DMS53 (cell line): ENCODE measurements at regions not wholly inside any gene's neighbourhood (a gene's known extent, or its start where the extent isn't known, plus 50 kb on each side); places are given as distances from the start of the nearest gene placed in this dataset.

Source experiments
- DNase-seq: peaks from one replicate; lab custom pipeline; 2025; lab: John Stamatoyannopoulos, UW

DNA sequence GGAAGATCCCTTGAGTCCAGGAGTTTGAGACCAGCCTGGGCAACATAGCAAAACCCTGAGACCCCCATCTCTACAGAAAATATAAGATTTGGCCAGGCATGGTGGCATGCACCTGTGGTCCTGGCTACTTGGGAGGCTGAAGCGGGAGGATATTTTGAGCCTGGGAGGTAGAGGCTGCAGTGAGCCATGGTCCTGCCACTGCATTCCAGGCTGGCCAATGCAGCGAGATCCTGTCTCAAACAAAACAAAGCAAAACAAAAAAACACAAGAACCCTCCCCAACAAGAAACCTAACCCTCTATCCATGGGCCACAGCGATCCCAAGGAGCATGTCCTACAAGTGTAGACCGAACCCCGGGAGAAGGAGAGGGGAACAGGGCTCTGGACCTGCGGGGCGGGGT is 133.3 kb downstream of the MGAT5B start:
- no peak for DNase-seq

DNA sequence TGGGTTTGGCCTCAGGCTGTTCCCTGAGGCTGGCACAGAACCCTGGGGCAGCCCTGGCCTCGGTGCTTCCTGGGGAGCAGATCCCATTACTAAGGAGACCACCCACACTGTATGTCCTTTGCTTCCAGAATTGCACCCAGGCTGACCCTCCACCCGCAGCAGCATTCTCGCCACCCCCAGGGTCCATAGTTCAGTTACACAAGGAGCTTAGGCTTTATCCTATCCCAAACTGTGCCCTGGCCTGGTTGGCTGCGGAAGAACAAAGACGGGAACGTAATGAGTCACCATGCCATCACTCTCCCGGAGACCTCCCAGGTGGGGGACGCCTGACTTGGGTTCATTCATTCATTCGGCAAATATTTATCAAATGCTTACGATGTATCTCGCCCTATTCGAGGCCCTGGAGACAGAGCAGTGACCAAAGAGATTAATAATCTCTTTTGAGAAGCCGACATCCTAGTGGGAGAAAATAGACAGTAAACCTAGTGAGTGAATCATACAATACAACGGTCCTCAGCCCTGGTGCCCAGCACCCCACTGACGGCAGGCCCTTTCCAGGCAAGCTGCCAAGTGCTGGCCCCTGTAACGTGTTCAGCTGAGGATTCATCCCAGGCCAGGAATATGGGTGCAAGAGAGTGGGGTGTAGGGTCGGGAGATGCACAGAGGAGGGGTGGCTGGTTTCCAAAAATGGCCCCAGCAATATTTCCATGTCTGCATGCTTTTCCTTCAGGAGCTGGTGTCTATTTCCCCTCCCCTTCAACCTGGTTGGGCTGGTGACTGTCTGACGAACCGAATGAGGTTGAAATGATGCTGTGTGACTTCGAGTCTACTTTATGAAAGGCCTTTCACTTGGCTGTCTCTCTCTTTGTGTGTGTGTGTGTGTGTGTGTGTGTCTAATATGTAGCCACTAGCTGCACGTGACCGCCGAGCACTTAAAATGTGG is 134.2 kb downstream of the MGAT5B start:
- peak; percentile 58 for DNase-seq

DNA sequence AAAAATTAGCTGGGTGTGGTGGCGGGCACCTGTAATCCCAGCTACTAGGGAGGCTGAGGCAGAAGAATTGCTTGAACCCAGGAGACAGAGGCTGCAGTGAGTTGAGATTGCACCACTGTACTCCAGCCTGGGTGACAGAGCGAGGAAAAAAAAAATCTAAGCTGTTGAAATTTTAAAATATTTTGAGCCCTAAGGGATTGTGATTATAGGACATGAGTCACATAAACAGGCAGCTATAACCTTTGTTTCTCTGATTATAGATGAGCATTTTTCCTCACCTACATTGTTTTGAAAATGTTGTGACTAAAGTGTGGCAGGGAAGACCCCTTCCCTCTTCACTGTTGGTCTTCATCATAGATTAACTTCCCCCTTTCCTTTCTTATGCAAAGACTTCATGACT is 135.5 kb downstream of the MGAT5B start:
- DNase-seq: no peak

DNA sequence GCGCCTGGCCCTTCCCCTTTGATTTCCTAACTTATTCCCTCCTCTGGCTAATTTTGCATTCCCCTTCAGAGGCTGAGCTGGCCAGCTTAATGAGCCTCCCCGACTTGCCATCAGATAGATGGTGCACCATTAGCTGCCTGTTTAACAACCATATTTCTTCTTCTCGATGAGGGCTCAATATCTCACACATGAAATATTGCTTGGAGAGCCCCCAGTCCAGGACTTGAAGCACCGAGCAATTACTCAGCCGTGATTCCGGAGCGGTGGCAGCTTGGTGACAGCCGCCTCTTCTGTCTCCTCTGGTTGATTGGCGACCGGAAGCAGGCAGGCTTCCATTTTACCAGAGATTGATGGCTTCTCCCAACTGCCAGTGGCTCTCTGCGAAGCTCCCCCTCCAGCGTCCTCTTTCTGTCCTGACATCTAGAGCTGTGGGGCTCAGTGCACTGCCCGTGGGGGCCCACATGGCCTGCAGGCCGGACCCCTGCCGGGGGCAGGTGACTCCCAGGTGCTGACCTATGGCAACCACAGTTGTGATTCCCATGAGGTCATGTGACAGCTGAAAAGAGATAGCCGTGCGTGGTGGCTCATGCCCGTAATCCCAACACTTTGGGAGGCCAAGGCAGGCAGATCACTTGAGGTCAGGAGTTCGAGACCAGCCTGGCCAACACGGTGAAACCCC is 133.7 kb upstream of the SEC14L1 start:
- DNase-seq: no peak

DNA sequence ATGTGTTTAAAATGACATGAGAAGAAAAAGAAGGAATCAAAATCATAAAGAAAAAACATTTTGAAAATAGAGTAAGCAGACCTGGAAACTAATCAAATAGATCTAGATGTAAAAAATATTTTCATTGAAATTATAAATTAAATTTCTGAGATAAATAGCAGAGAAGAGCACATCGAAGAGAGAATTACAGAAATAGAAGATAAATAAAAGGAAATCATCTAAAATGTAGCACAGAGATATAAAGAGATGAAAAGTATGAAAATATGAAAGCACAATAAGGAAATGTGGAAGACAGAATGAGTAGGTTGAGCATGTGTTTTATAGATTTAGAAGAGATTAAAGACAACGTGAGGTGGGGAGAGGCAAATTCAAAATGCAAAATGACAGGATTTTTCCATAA is 130.9 kb upstream of the SEC14L1 start:
- no peak for DNase-seq

DNA sequence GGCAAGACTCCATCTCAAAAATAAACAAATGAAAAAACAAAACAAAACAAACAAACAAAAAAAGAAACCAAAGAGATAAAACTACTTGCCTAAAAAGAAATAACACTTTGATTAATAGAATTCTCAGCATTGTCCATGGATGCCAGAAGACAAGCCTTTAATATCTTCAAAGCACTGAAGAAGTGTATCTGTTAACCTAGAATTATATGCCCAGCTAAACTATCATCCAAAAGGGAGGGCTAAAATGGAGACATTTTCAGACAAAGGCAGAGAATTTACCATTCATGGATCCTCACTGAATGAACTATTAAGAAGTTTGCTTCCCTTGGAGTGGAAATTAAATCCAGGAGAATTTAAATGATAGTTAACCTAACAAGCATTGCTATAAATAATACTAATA is 130.1 kb upstream of the SEC14L1 start:
- no peak for DNase-seq

DNA sequence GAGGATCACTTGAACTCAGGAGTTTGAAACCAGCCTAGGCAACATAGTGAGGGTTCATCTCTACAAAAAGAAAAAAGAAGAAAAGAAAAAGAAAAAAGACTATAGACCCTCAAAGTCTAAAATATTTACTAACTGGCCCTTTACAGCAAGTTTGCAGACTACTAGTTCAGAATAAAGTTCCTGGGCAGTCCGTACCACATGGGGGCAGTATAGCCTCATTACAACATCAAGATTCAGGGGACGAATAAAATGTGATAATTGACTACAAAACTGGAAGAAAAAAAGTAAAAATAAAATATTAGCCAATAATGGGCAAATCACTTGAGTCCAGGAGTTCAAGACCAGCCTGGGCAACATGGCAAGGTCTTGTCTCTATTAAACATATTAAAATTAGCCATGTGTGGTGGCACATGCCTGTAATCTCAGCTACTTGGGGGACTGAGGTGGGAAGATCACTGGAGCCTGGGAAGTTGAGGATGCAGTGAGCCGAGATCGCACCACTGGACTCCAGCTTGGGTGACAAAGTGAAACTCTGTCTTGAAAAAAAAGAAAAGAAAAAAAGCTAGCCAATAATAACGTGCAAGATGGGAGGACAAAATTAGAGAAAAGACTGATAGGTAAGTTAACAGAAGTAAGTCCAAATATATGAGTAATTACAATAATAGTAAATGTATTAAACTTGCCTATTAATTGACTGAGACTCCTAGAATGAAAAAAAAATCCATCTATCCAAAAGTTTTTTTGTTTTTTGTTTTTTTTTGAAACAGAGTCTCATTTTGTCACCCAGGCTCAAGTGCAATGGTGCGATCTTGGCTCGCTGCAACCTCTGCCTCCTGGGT is 129.4 kb upstream of the SEC14L1 start:
- peak; percentile 50 for DNase-seq

DNA sequence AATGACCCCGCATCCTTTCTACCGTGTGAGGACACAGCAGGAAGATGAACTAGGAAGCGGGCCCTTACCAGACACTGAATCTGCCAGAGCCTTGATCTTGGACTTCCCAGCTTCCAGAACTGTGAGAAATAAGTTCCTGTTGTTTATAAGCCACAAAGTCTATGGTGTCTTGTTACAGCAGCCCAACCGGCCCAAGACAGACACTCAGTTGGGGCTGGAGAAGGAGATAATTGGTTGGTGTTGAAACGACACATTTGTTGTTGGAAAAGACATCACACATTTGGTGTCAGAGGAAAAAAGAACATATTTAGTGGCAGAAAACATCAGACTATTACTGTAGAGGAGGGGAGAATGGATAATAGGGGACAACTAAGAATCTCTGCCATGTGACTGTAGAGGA is 122.3 kb upstream of the SEC14L1 start:
- DNase-seq: no peak

DNA sequence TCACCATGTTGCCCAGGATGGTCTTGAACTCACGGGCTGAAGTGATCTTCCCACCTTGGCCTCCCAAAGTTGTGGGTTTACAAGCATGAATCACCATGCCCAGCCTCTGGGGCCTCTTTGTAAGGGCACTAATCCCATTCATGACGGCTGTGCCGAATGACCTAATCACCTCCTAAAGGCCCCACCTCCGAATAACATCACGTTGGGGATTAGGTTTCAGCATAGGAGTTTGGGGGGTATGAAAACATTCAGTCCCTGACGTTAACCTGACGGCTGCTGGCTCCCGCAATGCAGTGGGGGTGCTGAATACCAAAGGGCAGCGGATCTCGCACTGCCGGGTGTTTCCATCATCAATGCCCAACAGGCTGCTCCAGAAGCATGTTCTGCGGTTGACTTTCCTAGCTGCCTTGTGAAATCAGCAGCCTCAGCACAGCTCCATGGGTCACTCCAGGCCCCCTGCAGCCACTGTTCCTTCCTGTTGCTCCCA is 120.8 kb upstream of the SEC14L1 start:
- DNase-seq: no peak

DNA sequence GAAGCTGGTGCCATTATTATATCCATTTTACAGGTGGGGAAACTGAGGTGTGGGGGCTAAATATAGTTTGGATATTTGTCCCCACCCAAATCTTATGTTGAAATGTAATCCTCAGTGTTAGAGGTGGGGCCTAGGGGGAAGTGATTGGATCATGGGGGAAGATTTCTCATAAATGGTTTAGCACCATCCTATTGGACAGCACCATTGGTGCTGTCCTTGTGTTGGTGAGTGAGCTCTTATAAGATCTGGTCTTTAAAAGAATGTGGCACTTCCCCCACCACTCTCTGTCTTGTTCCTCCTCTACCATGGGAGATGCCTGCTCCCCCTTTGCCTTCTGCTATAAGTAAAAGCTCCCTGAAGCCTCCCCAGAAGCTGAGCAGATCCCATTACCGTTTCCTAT is 119.8 kb upstream of the SEC14L1 start:
- DNase-seq: no peak

DNA sequence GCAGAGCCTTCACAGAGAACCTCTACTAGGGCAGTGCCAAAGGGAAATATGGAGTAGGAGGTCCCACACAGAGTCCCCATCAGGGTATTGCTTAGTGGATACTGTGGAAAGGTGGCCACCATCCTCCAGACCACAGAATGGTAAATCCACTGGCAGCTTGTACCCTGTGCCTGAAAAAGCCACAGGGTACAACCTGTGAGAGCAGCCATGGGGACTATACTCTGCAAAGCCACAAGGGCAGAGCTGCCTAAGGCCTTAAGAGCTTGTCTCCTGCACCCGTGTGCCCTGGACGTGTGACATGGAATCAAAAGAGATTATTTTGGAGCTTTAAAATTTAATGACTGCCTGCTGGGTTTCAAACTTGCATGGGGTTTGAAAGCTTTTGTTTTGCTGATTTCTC is 118.0 kb upstream of the SEC14L1 start:
- no peak for DNase-seq

DNA sequence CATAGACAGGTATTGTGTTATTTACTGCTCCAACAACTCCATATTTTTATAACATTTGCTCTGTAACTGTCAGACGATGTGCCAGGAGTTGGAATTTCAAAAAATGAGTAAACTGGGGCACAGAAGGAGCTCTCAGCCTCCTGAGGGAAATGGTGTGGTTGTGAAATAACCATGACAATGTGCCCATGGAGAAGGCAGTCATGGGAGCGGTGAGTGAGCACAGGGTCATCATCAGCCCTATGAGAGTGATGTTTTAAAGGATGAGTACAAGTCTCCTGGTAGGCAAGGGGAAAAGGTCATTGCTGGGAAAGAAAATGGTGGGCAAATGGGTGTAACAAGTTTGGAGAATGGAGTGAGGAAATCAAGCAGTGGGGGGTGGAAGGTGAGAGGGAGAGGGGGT is 115.0 kb upstream of the SEC14L1 start:
- DNase-seq: no peak

DNA sequence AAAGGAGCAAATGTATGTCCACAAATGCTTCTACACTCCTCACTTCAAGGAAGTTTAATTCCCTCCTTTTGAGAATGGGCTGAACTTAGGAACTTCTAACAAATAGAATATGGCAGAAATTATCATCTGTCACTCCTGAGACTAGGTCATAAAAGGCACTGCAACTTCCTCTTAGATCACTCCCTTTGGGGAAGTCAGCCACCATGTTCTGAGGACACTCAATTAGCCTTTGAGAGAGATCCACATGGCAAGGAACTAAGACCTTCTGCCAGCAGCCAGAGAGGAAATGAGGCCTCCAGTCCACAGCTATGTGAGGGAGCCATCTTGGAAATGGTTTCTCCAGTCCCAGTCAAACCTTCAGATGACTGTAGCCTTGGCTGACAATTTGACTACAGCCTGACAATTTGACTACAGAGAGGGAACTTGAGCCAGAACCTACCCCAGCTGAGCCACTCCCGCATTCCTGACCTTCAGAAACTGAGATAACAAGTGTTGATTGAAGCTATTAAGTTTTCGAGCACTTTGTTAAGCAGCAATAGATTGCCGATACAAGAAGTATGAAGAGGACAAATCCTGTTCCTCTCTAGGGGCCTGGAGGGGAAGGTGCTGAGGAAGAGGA is 113.4 kb upstream of the SEC14L1 start:
- DNase-seq: no peak

DNA sequence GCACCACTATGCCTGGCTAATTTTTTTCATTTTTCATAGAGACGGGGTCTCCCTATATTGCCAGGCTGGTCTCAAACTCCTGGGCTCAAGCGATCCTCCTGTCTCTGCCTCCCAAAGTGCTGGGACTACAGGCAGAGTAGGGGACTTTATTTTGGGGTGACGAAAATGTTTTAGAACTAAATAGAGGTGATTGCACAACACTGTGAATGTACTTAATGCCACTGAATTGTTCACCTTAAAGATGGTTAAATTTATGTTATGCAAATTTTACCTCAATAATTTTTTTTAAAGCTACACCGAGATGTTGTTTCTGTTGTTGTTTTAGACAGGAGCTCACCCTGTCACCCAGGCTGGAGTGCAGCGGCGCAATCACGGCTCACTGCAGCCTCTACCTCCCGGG is 111.9 kb upstream of the SEC14L1 start:
- no peak for DNase-seq

DNA sequence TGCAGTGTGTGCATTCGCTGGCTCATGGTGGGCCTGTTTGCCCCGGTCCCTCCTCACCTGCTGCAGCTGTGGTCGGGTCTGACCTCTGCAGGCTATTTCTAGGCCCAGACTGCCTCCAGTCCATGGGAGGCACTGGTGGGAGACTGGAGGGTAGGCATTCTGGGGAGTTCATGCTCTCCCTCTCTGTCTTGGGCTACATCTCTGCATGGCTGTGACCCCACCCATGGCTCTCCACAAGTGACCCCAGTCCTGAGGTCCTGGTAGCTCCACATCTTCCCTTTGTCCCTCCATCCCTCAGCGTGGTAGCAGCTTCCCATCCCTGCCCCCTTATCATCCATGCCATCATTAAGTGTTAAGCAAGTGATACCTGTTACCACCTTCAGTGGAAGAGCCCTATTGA is 107.8 kb upstream of the SEC14L1 start:
- DNase-seq: no peak

DNA sequence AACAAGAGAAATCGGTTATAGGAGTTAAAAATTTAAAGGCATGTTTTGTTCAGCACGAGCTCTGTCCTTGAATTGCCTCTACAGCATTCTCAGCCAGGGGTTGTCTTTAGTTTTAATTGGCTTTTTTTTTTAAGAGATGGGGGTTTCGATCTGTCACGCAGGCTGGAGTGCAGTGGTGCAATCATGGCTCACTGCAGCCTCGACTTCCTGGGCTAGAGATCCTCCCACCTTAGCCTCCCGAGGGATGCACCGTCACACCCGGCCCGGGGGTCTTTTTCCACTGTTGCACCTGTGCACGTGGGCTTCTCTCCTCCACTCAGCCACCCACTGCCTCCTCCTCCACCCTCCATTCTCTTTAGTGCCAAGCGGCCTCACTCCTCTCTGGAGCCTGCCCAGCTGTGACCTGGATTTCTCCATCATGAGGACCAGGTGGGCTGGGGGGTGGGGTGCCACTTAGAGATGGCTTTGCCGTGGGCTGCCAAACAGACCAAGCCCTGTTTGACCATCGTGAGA is 106.8 kb upstream of the SEC14L1 start:
- no peak for DNase-seq

DNA sequence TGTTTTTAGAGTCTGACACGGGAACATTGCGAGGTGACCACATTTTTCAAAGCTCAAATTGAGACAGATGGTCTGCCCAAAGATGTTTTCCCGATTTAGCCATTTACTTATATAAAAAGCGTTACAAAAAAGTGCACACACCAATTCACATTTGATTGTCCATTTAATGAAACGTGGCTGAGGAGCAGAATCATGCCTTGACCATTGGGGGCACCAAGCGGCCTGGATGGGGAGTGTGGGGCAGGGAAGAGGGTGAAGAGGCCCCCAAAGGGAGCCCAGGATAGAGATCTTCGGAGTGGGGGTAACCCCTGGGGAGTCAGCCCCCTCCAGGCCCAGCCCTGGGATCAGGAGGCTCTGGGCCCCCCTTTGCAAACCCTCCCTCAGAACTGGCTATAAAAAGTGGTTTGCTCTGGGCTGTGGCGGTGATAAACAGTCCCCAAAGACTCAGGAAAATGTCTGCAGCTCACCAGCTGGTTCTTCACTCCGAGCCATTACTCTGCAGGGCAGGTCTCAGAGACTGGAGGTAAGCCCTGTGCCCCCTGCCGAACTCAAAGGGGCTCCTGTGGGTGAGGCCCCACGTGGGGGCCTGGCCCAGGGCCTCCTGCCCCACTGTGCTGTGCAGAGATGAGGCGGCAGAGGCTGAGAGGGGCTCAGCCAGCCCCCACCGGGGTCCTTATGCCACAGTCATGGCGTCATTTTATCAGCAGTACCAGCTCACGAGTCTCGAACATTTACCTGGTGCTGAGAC is 105.9 kb upstream of the SEC14L1 start:
- DNase-seq: no peak

DNA sequence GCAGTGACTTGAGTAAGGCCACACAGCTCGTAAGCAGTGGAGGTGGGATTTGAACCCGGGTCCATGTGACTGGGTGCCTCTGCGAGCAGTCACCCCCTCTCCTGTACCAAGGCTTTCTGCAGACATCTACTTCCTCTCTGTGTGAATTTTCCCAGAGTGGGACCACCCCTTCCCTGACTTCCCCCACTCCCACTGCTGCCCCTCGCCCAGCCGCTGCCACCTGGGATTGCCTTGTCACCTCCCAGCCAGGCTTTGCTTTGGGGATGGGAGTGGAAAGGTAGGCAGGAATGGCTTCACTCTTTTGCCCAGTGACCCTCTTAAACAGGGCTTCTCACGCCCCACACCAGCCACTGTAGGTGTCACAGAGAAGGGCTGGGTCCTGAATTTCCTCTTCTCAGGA is 105.2 kb upstream of the SEC14L1 start:
- no peak for DNase-seq

DNA sequence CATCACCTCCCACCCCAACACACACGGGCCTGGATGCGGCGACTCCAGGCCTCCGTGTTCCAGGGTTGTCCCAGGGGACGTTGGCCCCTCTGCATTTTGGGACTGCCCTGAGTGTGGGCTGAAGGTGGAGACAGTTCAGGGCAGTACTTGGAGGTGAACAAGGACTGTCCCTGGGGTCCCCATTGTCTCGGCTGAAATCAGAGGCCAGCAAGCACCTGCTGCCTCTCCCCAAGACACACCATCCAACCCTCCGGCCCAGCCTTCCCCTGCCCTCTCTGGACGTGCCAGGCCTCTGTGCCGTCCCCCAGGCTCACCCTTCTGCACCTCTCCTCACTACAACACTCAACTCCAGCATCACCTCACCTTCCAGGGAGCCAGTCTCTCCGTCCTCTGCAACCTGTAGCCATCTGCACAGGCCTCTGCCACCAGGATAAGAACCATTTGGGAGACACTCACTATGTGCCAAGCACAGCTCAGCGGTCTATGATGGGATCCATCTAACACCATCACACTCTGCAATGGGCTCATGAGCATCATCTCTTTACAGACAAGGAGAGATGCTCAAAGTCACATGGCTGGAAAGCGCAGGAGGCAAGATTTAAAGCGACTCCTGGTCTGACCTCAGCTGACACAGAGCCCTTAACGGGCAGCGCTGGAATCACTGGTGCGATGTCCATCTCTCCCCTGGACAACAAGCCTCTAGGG is 104.5 kb upstream of the SEC14L1 start:
- DNase-seq: no peak

DNA sequence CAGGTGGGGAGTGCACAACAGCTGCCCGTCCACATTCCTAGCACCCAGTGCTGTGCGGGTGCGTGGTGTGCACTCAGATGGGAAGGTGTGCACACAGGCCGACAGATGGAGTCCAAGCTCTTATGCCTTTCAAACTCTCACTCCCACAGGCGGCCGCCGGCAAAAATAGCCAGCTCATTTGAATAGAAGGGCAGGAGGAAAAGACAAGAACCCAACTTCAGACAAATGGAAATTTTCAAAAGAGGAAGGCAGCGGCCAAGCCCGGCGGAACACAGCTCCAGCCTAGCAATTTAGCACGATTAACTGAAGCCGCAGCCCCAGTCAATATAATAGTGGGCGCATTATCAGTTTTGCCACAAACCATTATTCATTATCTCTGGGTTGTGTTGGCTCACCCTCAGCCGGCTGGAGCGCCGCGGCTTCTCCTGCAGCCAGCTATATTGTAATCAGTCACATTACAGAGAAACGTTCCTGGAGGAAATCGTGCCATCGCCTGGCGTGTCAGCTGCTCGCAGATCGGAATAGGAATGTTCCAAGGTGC is 103.9 kb upstream of the SEC14L1 start:
- peak; percentile 21 for DNase-seq
